HG02970 (cell line): ENCODE measurements at regions not wholly inside any gene's neighbourhood (a gene's known extent, or its start where the extent isn't known, plus 50 kb on each side); places are given as distances from the start of the nearest gene placed in this dataset.
A peak's percentile ranks its signal among the peaks of the same experiment; 100 is the strongest.

ENCODE experiments used
- ATAC-seq: cut with Tn5 transposase; IDR thresholded peaks from one replicate; pipeline ENCODE4 v1.9.1; 2021; ENCODE audit warnings: mild to moderate bottlenecking, moderate library complexity, moderate number of reproducible peaks; ENCODE audit not compliant: unreplicated experiment, low FRiP score

GRCh38 chr4:111873801-111874200 is 271.5 kb upstream of the FAM241A start:
- ATAC-seq: no peak

GRCh38 chr4:111879539-111879938 is 265.7 kb upstream of the FAM241A start:
- ATAC-seq: no peak

DNA sequence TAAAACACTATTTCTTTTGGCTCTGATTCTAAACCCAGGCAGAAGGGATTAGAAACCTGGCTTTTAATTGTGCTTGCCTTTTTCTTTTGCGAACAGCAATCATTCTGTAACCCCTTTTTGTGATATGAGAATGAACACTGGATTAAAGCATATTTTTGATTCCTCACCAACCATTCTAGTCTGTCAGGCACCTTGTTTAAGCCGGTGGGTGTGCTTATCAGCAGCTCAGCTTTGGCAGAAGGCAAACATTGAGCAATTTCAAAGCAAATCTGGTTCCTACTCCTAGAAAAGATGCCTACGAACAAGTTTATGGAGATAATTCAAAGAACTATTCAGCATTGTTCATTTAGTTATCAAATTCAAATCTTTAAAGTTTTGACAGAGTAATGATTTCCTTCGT is 265.1 kb upstream of the FAM241A start:
- no peak for ATAC-seq

DNA sequence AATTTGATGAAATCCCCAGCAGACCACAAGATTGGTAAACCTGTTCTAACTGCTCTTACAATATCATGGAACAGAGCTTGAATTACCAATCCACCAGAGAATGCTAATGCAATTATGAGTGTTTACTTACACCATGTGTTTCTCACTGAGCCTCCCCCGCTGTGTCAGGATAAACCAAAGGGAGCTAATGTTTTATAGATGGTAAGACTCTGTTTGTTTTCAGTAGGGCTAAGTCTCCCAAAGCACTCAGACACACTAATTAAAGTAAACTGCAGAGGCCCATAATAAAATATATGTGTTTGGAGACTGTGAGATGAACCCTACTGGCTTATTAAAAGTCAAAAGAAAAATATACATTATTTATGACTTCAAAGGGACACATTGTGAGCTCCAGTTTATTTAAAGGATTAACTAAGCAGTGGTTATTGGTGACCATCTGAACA is 261.7 kb upstream of the FAM241A start:
- ATAC-seq: no peak

- no peak for ATAC-seq
These were observed 254.8 kb upstream of the FAM241A start for GRCh38 chr4:111890412-111890811.

GRCh38 chr4:111905511-111905910 is 239.7 kb upstream of the FAM241A start:
- no peak for ATAC-seq

GRCh38 chr4:111919639-111920038 is 225.6 kb upstream of the FAM241A start:
- no peak for ATAC-seq

- no peak for ATAC-seq
These were observed 223.5 kb upstream of the FAM241A start for GRCh38 chr4:111921714-111922113.

DNA sequence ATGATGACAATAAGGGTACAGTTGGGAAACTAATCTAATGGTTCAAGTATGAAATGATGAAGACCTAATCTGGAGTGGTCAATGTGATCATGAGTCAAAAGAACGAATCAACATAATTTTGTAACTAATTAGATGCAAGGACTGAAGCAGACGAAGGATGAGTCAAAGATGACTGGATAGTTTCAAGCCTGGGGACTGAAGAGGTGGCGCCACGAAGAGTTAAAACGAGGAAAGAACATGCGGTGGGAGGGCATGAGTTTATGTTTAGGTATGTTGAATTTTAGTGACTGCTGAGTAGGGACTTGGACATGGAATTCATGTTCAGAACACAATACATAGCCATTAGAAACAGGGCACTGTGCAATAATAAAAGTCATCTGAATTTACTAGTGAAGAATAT is 221.5 kb upstream of the FAM241A start:
- no peak for ATAC-seq

DNA sequence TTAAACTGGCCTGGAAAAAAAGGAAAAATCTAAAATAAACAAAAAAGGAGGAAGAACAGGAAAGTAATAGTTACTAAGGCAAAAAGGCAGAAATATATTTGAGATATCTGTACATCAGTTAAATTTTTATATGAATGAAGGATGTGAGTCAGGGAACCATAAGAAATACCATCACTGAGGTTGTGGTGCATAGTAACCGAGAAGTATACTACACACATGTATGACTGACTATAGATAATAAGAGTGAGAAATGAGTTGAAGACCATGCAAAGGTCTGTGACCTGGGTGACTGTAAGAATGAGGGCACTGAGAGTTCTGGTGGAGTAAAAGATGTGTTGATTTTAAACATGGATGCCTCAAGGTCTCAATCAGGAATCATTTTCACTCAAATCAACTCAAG is 220.6 kb upstream of the FAM241A start:
- ATAC-seq: no peak

DNA sequence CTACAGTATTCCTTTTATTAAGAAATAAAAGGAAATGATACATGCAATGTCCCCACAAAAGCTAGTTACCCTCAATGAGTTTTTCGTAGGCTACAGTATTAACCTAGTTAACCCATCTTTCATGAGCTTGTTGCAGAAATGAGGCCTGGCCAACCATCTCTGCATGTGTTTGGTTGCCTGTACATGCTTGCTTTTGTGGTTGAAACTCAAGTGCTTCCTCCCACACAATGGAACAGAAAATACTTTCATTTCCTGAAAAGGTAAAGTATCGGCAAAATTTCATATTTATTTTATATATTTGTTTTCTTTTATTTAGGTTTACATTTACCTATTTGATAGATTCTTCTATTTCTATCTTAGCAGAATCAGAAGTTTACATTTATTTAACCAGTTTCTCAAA is 214.6 kb upstream of the FAM241A start:
- peak; percentile 93 for ATAC-seq

GRCh38 chr4:111933703-111934102 is 211.6 kb upstream of the FAM241A start:
- no peak for ATAC-seq

DNA sequence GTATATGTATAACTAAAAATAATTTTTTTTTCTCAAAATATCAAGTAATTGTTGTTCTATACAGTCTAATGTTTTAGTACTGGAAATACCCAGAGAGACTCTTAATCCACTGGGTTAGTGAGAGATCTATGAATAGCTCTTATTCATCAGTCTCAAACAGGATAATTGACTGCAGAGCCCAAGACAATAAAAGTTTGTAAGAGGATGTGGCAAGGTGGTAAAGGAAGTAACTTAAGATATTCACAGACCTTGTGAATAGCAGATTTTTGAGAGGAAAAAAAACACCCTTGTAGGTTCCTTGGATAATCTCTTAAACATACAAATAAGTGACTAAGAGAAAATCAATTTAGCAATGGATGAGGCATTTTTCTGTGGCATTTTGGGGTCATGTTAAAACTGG is 210.9 kb upstream of the FAM241A start:
- no peak for ATAC-seq

DNA sequence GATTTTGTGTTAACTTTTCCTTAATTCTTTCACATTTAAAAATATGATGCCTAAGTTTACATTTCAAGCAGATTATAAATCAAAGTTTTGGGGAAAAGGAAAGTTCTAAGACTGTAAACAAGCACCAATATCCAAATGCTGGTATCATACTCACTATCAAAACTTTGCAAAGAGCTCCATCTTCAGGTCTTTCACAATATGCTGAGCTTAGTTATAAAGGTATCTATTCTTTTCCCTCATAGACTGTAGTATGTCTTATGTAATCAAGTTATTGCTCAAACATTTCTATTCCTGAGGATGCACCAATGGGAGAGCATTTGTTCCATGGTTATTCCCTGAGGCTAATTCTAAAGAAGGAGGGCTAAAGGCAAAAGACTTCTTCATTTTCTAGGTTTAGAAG is 207.9 kb upstream of the FAM241A start:
- peak; percentile 66 for ATAC-seq

- ATAC-seq: no peak
These were observed 203.3 kb upstream of the FAM241A start for GRCh38 chr4:111941957-111942356.

- peak; percentile 79 for ATAC-seq
These were observed 201.5 kb upstream of the FAM241A start for GRCh38 chr4:111943796-111944203.

- ATAC-seq: no peak
These were observed 200.2 kb upstream of the FAM241A start for GRCh38 chr4:111945014-111945413.

GRCh38 chr4:111946800-111947199 is 198.5 kb upstream of the FAM241A start:
- ATAC-seq: no peak

GRCh38 chr4:111952688-111953087 is 192.6 kb upstream of the FAM241A start:
- ATAC-seq: no peak

DNA sequence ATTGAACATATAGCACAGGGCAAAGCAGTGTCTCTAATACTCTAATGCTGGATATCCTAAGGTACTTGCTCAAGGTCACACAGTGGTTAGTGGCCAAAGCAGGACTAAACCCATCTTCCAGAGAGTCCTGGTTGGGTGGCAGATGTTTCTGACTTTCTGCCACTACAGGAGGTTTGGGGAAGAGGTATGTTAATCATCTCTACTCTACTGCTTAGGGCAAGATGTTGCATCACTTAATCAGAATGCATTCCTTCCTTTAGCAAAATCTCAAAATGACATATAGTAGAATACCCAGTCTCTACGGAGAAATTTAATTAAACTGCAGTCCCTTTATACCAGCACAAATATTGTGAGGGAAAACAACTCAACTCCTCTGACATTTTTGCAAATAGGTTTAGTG is 190.7 kb upstream of the FAM241A start:
- ATAC-seq: no peak

DNA sequence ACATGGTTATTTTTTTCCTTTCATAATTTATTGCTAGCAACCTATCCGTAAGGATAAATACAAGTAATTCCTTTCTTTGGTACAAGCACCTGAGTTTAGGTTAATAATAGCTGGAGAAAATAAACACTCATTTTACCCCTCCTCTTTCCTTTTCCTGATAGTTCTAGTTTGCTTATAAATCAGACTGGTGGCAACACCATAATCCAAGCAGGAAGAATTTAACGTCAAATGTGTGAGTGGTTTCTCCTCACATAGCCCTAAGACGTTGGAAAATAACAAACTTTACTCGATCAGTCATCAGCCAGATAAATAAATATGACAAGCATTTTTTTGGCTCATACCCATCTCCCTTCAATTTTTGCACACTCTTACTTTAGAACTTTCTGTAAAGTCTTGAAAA is 190.3 kb upstream of the FAM241A start:
- no peak for ATAC-seq

DNA sequence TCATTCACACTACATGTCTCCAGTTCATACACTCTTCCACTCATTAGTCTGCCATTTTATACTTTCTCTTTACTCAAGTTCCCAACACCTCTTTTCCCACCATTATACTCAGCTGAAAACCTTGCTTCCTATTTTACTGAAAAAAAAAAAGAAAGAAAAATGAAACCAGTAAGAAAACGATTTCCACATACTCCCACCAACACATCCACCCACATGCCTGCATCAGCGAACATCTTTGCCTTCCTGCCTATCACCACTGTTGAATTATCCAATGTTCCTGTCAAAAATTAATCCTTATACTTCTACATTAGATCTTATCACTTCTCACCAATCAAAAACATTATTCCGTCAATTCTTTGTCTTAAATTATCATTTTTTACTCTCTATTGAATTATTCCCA is 188.1 kb upstream of the FAM241A start:
- no peak for ATAC-seq

DNA sequence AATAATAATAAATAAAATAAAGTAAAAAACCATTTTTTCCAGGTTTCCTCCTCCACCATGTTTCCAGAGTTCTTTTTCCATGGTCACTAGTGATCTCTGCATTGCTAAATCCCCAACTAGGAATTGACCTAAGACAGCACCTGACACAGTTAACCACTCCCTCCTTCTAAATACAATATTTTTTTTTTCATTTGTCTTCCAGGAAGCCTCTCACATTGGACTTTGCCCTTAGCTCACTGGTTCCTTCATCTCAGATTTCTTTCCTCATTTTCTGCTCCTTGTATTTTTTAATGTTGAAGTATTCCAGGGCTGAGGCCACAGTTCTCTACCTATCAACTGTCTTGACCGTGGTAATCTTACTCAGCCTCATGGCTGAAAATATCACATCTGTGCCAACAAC is 187.3 kb upstream of the FAM241A start:
- ATAC-seq: no peak
